Liver (tissue), 7 donors: ENCODE measurements at regions not wholly inside any gene's neighbourhood (a gene's known extent, or its start where the extent isn't known, plus 50 kb on each side); places are given as distances from the start of the nearest gene placed in this dataset.

Source experiments
- DNase-seq: peaks from one replicate; pipeline ENCODE4 v3.0.0-alpha.2; 2017; ENCODE audit warnings: low spot score
- H3K27ac ChIP-seq, 2 donors: one replicate each; pipeline ENCODE4 v1.7.0; 2013; ENCODE audit warnings: inconsistent platforms in 2 of 2, low read length in 2 of 2, control low read depth in 1 of 2, low read depth in 1 of 2, mild to moderate bottlenecking in 1 of 2
- H3K27me3 ChIP-seq, 4 donors: one replicate each; pipeline versions ENCODE4 v1.6.1 to v1.7.0; 2013; ENCODE audit warnings: low read length in 3 of 4, inconsistent platforms in 1 of 4, mild to moderate bottlenecking in 1 of 4, moderate library complexity in 1 of 4; ENCODE audit not compliant: control insufficient read depth in 4 of 4, insufficient read depth in 4 of 4
- H3K36me3 ChIP-seq, 4 donors: one replicate each; pipeline versions ENCODE4 v1.6.1 to v1.7.0; 2013; ENCODE audit warnings: low read length in 3 of 4, mild to moderate bottlenecking in 3 of 4, low read depth in 1 of 4, moderate library complexity in 1 of 4; ENCODE audit not compliant: control insufficient read depth in 4 of 4, insufficient read depth in 3 of 4
- H3K4me1 ChIP-seq, 4 donors: one replicate each; pipeline versions ENCODE4 v1.6.1 to v1.7.0; 2013; ENCODE audit warnings: low read length in 3 of 4, mild to moderate bottlenecking in 3 of 4, moderate library complexity in 1 of 4; ENCODE audit not compliant: control insufficient read depth in 4 of 4, insufficient read depth in 4 of 4
- H3K4me3 ChIP-seq, 3 donors: one replicate each; pipeline versions ENCODE4 v1.6.1 to v1.7.0; 2013; ENCODE audit warnings: low read length in 3 of 3, control low read depth in 1 of 3, low read depth in 1 of 3, mild to moderate bottlenecking in 1 of 3
- H3K9ac ChIP-seq, 2 donors: one replicate each; pipeline ENCODE4 v1.7.0; 2013; ENCODE audit warnings: low read length in 2 of 2, mild to moderate bottlenecking in 2 of 2, moderate library complexity in 2 of 2, control low read depth in 1 of 2, low read depth in 1 of 2
- H3K9me3 ChIP-seq, 4 donors: one replicate each; pipeline versions ENCODE4 v1.6.1 to v1.7.0; 2013; ENCODE audit warnings: low read length in 3 of 4; ENCODE audit not compliant: control insufficient read depth in 4 of 4
- ATF3 ChIP-seq: IDR thresholded peaks from 2 replicates; pipeline ENCODE4 v1.6.1; 2016; ENCODE audit warnings: antibody characterized with exemption
- EGR1 ChIP-seq, 2 donors: IDR thresholded peaks; 2 replicates each; pipeline ENCODE4 v1.6.1; 2016 to 2018; ENCODE audit warnings: antibody characterized with exemption in 2 of 2, low read depth in 2 of 2
- FOXA1 ChIP-seq: IDR thresholded peaks from 2 replicates; pipeline ENCODE4 v1.6.1; 2016; ENCODE audit warnings: antibody characterized with exemption
- FOXA2 ChIP-seq: IDR thresholded peaks from 2 replicates; pipeline ENCODE4 v1.6.1; 2016; ENCODE audit warnings: antibody characterized with exemption
- HNF4A ChIP-seq, 2 donors: conservative IDR thresholded peaks; 2 replicates each; pipeline ENCODE4 v1.6.1; 2016; ENCODE audit warnings: antibody characterized with exemption in 2 of 2, mild to moderate bottlenecking in 2 of 2
- RAD21 ChIP-seq, 2 donors: IDR thresholded peaks; 2 replicates each; pipeline ENCODE4 v1.6.1; 2016; ENCODE audit warnings: antibody characterized with exemption in 2 of 2, mild to moderate bottlenecking in 2 of 2
- REST ChIP-seq: IDR thresholded peaks from 2 replicates; pipeline ENCODE4 v1.6.1; 2016; ENCODE audit warnings: antibody characterized with exemption, mild to moderate bottlenecking
- RXRA ChIP-seq, 2 donors: IDR thresholded peaks; 2 replicates each; pipeline ENCODE4 v1.6.1; 2017 to 2018; ENCODE audit warnings: antibody characterized with exemption in 2 of 2, mild to moderate bottlenecking in 1 of 2
- SP1 ChIP-seq: IDR thresholded peaks from 2 replicates; pipeline ENCODE4 v1.6.1; 2018; ENCODE audit warnings: antibody characterized with exemption, mild to moderate bottlenecking
- TAF1 ChIP-seq: conservative IDR thresholded peaks from 2 replicates; pipeline ENCODE4 v1.6.1; 2016; ENCODE audit warnings: antibody characterized with exemption, mild to moderate bottlenecking
- ZBTB33 ChIP-seq: IDR thresholded peaks from 2 replicates; pipeline ENCODE4 v1.6.1; 2016; ENCODE audit warnings: antibody characterized with exemption
- WGBS: extraction: QIAGEN DNeasy Blood & Tissue Kit; methylation state at CpG from one replicate; pipeline ENCODE4 v1.1.7; 2013; 5-methylcytosine and 5-hydroxymethylcytosine counted together
- TF ChIP-seq, protein P1 (sequence below): IDR thresholded peaks from 2 replicates; pipeline ENCODE4 v1.6.1; 2016; ENCODE audit warnings: antibody characterized with exemption
- donor health status: healthy.
- donor health status: healthy.
- donor health status: healthy.
- donor health status: healthy.

- H3K9ac ChIP-seq = no peak overlapping the region
- H3K36me3 ChIP-seq = no peaks in the 10 kb centered on the region
- 88% methylated on average over 1 of the region's 1 CpG for WGBS
- H3K9me3 ChIP-seq = no peaks in the 10 kb centered on the region
- peaks cover 0 to 7% (median 0%) of the 10 kb centered on the region in 4 donors for H3K27me3 ChIP-seq
- H3K4me3 ChIP-seq = no peak overlapping the region
- DNase-seq = no peak
- no peak overlapping the region for H3K27ac ChIP-seq
- TF ChIP-seq RXRA (IDR thresholded peaks at IDR 0.05) (no peak), FOXA1 (no peak), RAD21 (IDR thresholded peaks at IDR 0.05) (no peak), ATF3 (no peak), EGR1 (IDR thresholded peaks at IDR 0.05; ENCODE audit: low read depth in 2 of 2) (no peak), FOXA2 (no peak), ZBTB33 (no peak)
- TF ChIP-seq, protein P1, sequence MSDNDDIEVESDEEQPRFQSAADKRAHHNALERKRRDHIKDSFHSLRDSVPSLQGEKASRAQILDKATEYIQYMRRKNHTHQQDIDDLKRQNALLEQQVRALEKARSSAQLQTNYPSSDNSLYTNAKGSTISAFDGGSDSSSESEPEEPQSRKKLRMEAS = no peak
- H3K4me1 ChIP-seq = no peaks in the 10 kb centered on the region
Observed at GRCh38 chr4:136743238-136743637, 789.1 kb downstream of the PCDH18 start.

DNA sequence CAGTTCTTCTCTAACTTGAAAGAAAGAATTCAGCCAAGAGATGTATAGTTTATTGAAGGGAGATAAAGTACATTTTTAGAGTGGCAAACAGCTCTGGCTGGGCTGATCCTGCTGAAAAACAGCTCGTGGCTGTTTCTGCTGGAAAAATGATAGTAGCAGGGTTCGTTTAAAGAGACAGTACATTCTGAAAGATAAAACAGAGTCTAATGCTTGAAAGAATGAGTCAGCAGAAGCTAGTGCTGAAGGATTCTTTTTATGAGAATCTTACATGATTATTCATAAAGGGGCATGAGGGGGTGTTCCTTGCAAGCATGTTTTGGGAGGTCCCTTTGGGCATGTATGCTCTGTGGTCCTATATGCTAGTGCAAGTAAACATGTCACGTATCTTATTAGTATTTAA, 790.0 kb downstream of the PCDH18 start:
- H3K9ac ChIP-seq = no peak overlapping the region

More for the DNA sequence above, 790.0 kb downstream of the PCDH18 start:
- Histone ChIP-seq H3K9me3 (no peaks in the 10 kb centered on the region), H3K36me3 (no peaks in the 10 kb centered on the region), H3K4me1 (no peaks in the 10 kb centered on the region), H3K4me3 (no peak overlapping the region), H3K27me3 (peaks cover 0 to 7% (median 0%) of the 10 kb centered on the region in 4 donors), H3K27ac (no peak overlapping the region)
- TF ChIP-seq REST = no peak
- TF ChIP-seq SP1 = no peak
- TF ChIP-seq FOXA2 = no peak
- no peak for TF ChIP-seq TAF1
- no peak for TF ChIP-seq FOXA1
- TF ChIP-seq HNF4A (conservative IDR thresholded peaks at IDR 0.05) = no peak
- TF ChIP-seq ATF3 = no peak
- no peak for TF ChIP-seq RXRA (IDR thresholded peaks at IDR 0.05)
- DNase-seq = no peak
- 40% methylated on average over 3 of the region's 3 CpGs for WGBS
